ENCODE measurements at regions not wholly inside any gene's neighbourhood (a gene's known extent, or its start where the extent isn't known, plus 50 kb on each side); places are given as distances from the start of the nearest gene placed in this dataset.

DNA sequence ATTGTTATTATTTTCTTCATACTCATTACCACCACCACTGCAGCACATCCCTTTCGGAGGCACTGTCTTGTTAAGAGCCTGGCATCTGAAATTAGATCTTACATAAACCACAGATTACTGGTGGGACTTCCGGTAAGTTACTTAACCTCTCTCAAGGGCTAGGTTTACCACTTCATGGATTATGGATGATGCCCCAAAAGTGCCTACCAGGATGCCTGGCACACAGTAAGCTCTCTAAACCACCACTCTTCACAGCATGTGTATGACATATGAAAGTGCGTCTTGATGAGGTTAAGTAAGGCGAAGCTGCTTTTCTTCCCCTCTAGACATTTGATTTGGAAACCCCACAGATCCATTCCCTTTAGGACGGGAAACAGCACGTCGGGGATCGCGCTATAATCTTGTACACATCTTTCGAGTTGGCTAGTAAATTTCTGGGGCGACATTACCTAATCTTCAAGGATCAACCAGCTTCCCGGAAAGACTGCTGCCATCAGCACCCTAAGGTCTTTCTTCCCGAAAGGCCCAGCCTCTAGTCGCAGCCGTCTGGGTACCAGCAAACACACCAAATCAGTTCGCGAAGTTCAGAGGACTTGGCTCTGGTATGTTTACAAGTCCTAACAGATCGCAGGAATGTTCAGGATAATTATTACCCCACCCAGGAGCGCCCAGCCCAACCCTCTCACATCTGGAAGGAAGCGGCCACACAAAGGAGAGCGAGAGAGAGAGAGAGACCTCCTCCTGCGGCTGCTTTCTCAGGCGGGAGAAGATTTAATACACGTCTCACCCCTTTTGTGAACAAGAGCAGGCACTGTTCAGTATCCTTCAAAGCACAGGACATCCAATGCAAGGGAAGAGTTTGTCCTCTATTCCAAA is 155.1 kb upstream of the FRMD4B start:
- FAIRE-seq (no peak), DNase-seq (ENCODE audit: low read depth, low spot score) (no peak)
- intact Hi-C loops (cut with micrococcal nuclease) (no loop called here), dilution Hi-C loops (cut with MboI; ENCODE audit: extremely low pct_ligation_motif_present, low sequenced_read_pairs) (no loop called here)
- Histone ChIP-seq H4K20me1 (replicated peaks; ENCODE audit: control insufficient read depth, extremely low read depth, insufficient read depth, low read length) (no peaks in the 10 kb centered on the region), H3K36me3 (ENCODE audit: control insufficient read depth in 2 of 2, extremely low read depth in 1 of 2, insufficient read depth in 2 of 2, low read length in 2 of 2) (no peaks in the 10 kb centered on the region), H3K27ac (ENCODE audit: insufficient read depth, low read depth, low read length) (no peak overlapping the region), H3K4me2 (ENCODE audit: insufficient read depth, low read length) (peak overlapping the region; percentile 23), H3K9ac (replicated peaks; ENCODE audit: extremely low read depth, insufficient read depth, low read length) (no peak overlapping the region), H2AFZ (ENCODE audit: low read depth, low read length) (no peak overlapping the region), H3K27me3 (ENCODE audit: control insufficient read depth in 2 of 2, insufficient read depth in 2 of 2, low read length in 2 of 2) (peaks cover 34 to 38% of the 10 kb centered on the region in 2 experiments), H3K9me1 (replicated peaks; ENCODE audit: control insufficient read depth, extremely low read depth, insufficient read depth, low read length) (no peaks in the 10 kb centered on the region), H3K9me3 (replicated peaks; ENCODE audit: control insufficient read depth, insufficient read depth, low read length) (no peaks in the 10 kb centered on the region), H3K4me1 (ENCODE audit: control insufficient read depth, extremely low read depth, insufficient read depth, low read length) (no peaks in the 10 kb centered on the region), H3K79me2 (ENCODE audit: control insufficient read depth, insufficient read depth, low read length) (no peaks in the 10 kb centered on the region), H3K4me3 (replicated peaks in 1 of 3; ENCODE audit: insufficient read depth in 1 of 3, low read depth in 1 of 3, low read length in 3 of 3) (no peak overlapping the region)
- TF ChIP-seq, protein P1, sequence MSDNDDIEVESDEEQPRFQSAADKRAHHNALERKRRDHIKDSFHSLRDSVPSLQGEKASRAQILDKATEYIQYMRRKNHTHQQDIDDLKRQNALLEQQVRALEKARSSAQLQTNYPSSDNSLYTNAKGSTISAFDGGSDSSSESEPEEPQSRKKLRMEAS (IDR thresholded peaks at IDR 0.05; ENCODE audit: insufficient read depth, insufficient read length), result no peak
- TF ChIP-seq POLR2A (IDR thresholded peaks at IDR 0.05; ENCODE audit: low read depth, low read length), result no peak
- no peak for TF ChIP-seq POLR2AphosphoS5 (IDR thresholded peaks at IDR 0.05; ENCODE audit: insufficient read depth, low read depth, low read length)
- no peak for TF ChIP-seq GATA2 (IDR thresholded peaks at IDR 0.05; ENCODE audit: insufficient read depth, insufficient read length, low read depth, low read length)
- TF ChIP-seq JUN (IDR thresholded peaks at IDR 0.05; ENCODE audit: borderline replicate concordance, insufficient read depth, insufficient read length, low read depth), result no peak
- TF ChIP-seq EZH2 (IDR thresholded peaks at IDR 0.05; ENCODE audit: borderline replicate concordance, low read depth, low read length, severe bottlenecking), result no peak
- TF ChIP-seq FOS (IDR thresholded peaks at IDR 0.05; ENCODE audit: borderline replicate concordance, insufficient read depth, low read length), result no peak
- no peak for TF ChIP-seq CTCF (IDR thresholded peaks at IDR 0.05; ENCODE audit: extremely low read depth in 1 of 2, insufficient read depth in 1 of 2, low read depth in 1 of 2, low read length in 2 of 2)
- no peak for TF ChIP-seq MYC (IDR thresholded peaks at IDR 0.05; ENCODE audit: low read depth, low read length)
- BruUV-seq (replicated peaks), result no TSS peak
- ChIA-PET POLR2A (interaction anchor here (0.6 kb wide), 1 partner anchor 89 kb away, joined by 4 read pairs; no protein-coding TSS in a partner anchor), CTCF (interaction anchor here (1.4 kb wide), 1 partner anchor 89 kb away, joined by 4 read pairs; no protein-coding TSS in a partner anchor)

All from endothelial cell of umbilical vein (primary cell).